ENCODE measurements at regions not wholly inside any gene's neighbourhood (a gene's known extent, or its start where the extent isn't known, plus 50 kb on each side); places are given as distances from the start of the nearest gene placed in this dataset.

DNA sequence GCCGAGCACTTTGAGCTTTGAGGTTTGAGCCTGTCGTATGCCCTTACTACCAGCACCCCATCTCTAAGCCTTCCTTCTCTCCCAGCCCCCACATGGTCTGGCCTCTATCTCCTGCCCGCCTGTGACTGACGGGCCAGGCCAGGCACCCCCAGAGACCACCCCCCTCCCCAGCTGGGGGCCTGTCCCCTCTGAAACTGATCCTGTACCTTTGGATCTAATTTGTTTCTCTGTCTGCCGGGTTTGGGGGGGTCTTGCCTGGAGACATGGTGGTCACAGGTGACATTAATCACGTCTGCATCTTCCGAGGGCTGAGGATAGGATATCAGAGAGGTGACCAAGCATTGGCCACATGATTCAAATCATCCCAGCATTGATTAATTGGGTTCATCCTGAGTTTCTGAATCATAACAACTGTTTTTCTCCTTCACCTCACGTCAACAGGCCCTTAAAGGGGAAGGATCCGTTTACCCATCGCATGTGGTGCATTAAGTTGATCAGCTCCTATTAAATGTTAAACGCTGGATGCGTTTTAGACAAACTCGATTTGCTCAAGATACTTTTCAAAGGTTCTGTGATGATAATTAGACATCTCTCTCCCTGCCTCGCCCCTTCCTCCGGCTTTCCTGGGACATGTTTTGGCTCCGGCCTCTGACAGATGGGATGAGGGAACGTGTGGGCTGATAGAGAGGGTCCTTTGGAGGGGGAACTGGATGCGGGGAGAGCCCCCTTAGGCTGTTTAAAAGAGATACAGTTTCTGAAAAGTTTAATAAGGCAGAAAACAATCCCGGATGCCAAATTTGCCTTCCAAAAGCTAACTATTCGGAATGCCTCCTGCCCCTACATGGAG lies 63.3 kb upstream of the TBX3 start:
- TF ChIP-seq HDAC6 (IDR thresholded peaks at IDR 0.05; ENCODE audit: low read depth, low read length) (no peak), MAFK (IDR thresholded peaks at IDR 0.05; ENCODE audit: low read depth, low read length) (no peak), POLR2A (IDR thresholded peaks at IDR 0.05; ENCODE audit: control extremely low read depth in 1 of 2, low read depth in 2 of 2, low read length in 2 of 2) (no peak), HDAC2 (IDR thresholded peaks at IDR 0.05; ENCODE audit: borderline replicate concordance in 1 of 2, low read depth in 2 of 2, low read length in 2 of 2) (no peak), EZH2 (IDR thresholded peaks at IDR 0.05; ENCODE audit: low read depth, low read length, severe bottlenecking) (no peak), CTCF (IDR thresholded peaks at IDR 0.05; ENCODE audit: control extremely low read depth in 1 of 3, insufficient read depth in 1 of 3, low read depth in 1 of 3, low read length in 3 of 3) (no peak), CHD2 (IDR thresholded peaks at IDR 0.05; ENCODE audit: low read length) (no peak), RNF2 (IDR thresholded peaks at IDR 0.05; ENCODE audit: borderline replicate concordance, low read depth, low read length, missing control alignments, poor library complexity, severe bottlenecking) (no peak), EGR1 (IDR thresholded peaks at IDR 0.05; ENCODE audit: borderline replicate concordance, low read depth, low read length) (no peak), EP300 (IDR thresholded peaks at IDR 0.05; ENCODE audit: borderline replicate concordance in 1 of 2, low read depth in 2 of 2, low read length in 2 of 2) (no peak), JUN (IDR thresholded peaks at IDR 0.05; ENCODE audit: low read depth, low read length) (no peak), POLR2AphosphoS5 (IDR thresholded peaks at IDR 0.05; ENCODE audit: low read depth, low read length) (no peak), SUZ12 (IDR thresholded peaks at IDR 0.05; ENCODE audit: low read length) (no peak)

Data from H1 (cell line).